SK-N-MC (cell line): ENCODE measurements at regions not wholly inside any gene's neighbourhood (a gene's known extent, or its start where the extent isn't known, plus 50 kb on each side); places are given as distances from the start of the nearest gene placed in this dataset.

Experiments
- EZH2 ChIP-seq: fragments of 200-600 bp; sonication (generic); IDR thresholded peaks from one replicate; pipeline ENCODE4 v1.6.1; 2017; ENCODE audit warnings: antibody characterized with exemption
- FOXP2 ChIP-seq: optimal IDR thresholded peaks from 2 replicates; pipeline ENCODE3; 2011; ENCODE audit warnings: mild to moderate bottlenecking, moderate library complexity; ENCODE audit not compliant: insufficient read depth; ENCODE audit errors: extremely low read length, control extremely low read depth
- POLR2AphosphoS5 ChIP-seq: IDR thresholded peaks from 2 replicates; pipeline ENCODE4 v1.6.1; 2012; ENCODE audit warnings: mild to moderate bottlenecking, low read depth, low read length, borderline replicate concordance

DNA sequence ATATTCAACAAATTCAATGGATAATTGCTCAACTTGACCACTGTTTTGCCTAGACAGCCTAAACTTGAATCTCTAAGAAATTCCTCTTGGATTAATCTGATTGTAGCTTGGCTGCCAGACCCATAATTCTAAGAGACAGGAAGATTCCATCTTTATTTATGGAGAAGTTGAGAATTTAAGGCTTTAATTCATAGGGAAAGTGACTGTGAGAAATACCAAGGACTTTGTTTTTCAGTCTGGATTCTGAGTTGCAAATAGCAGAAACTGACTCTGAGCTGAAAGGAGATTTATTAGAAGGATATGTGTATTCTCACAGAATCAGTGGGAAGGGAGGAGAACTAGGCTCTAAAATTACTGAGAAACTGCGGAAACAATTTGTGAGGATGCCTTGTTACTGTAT is 195.7 kb downstream of the OXSM start:
- TF ChIP-seq EZH2 (no peak), POLR2AphosphoS5 (no peak), FOXP2 (no peak)
